Endothelial cell of umbilical vein (primary cell): ENCODE measurements at regions not wholly inside any gene's neighbourhood (a gene's known extent, or its start where the extent isn't known, plus 50 kb on each side); places are given as distances from the start of the nearest gene placed in this dataset.
"Not testable (repeated sequence)": the region's sequence is repeated elsewhere in the genome, so short reads cannot be mapped to it uniquely, and the experiment has no call there.

Source experiments
- BruUV-seq: library from RNA; stranded (reverse); fragments of 400-500 nt; replicated peaks from 2 replicates; lab custom pipeline; 2021; lab: Mats Ljungman, UMichigan
- CTCF ChIA-PET: fragments of 300-600, 350-600 bp; sonication (Branson Sonifier 250); formaldehyde crosslinking; loops from one replicate; lab custom pipeline; 2021; ENCODE audit warnings: antibody characterized with exemption, inconsistent platforms; lab: Charles Lee
- POLR2A ChIA-PET: fragments of 300-600, 350-600 bp; sonication (Branson Sonifier 250); formaldehyde crosslinking; loops from one replicate; lab custom pipeline; 2021; ENCODE audit warnings: antibody characterized with exemption, inconsistent platforms; lab: Charles Lee
- DNase-seq: peaks from one replicate; pipeline ENCODE4 v3.0.0-alpha.2; 2011; ENCODE audit warnings: low read depth, low spot score
- FAIRE-seq: peaks from 2 replicates; lab custom pipeline; 2011; peaks lifted over from hg19 to GRCh38; lab: Jason Lieb, UNC
- H2AFZ ChIP-seq: 2 replicates; pipeline ENCODE4 v1.6.0; 2012; ENCODE audit warnings: low read depth, low read length, control low read depth, inconsistent platforms
- H3K27ac ChIP-seq: 2 replicates; pipeline ENCODE4 v1.5.1; 2011; ENCODE audit warnings: low read depth, mild to moderate bottlenecking, control low read depth, low read length, moderate library complexity; ENCODE audit not compliant: insufficient read depth
- H3K27me3 ChIP-seq, 2 experiments: 2 replicates each; pipeline versions ENCODE4 v1.6.0 to v1.6.1; 2011; ENCODE audit warnings: low read length in 2 of 2, mixed read lengths in 1 of 2; ENCODE audit not compliant: control insufficient read depth in 2 of 2, insufficient read depth in 2 of 2
- H3K36me3 ChIP-seq, 2 experiments: 2 replicates in 1 of 2; 3 replicates in 1 of 2; pipeline ENCODE4 v1.5.1; 2011; ENCODE audit warnings: low read length in 2 of 2, mild to moderate bottlenecking in 1 of 2, moderate library complexity in 1 of 2; ENCODE audit not compliant: control insufficient read depth in 2 of 2, insufficient read depth in 2 of 2; ENCODE audit errors: extremely low read depth in 1 of 2
- H3K4me1 ChIP-seq: 3 replicates; pipeline ENCODE4 v1.5.1; 2011; ENCODE audit warnings: mild to moderate bottlenecking, low read length; ENCODE audit not compliant: control insufficient read depth, insufficient read depth; ENCODE audit errors: extremely low read depth
- H3K4me2 ChIP-seq: 2 replicates; pipeline ENCODE4 v1.6.1; 2011; ENCODE audit warnings: low read length, control low read depth, mixed read lengths; ENCODE audit not compliant: insufficient read depth
- H3K4me3 ChIP-seq, 3 experiments: fragments of 200-600 bp in 1 of 3; sonication (generic), shearing (Covaris generic) in 1 of 3; replicated peaks in 1 of 3; 2 replicates each; pipeline ENCODE4 v1.5.1; 2011 to 2016; ENCODE audit warnings: control low read depth in 3 of 3, low read length in 3 of 3, mild to moderate bottlenecking in 2 of 3, inconsistent platforms in 1 of 3, low read depth in 1 of 3, moderate library complexity in 1 of 3; ENCODE audit not compliant: insufficient read depth in 1 of 3
- H3K79me2 ChIP-seq: 2 replicates; pipeline ENCODE4 v1.6.0; 2012; ENCODE audit warnings: low read length, inconsistent platforms; ENCODE audit not compliant: control insufficient read depth, insufficient read depth
- H3K9ac ChIP-seq: replicated peaks from 2 replicates; pipeline ENCODE3; 2011; ENCODE audit warnings: low read length, control low read depth; ENCODE audit not compliant: insufficient read depth; ENCODE audit errors: extremely low read depth
- H3K9me1 ChIP-seq: replicated peaks from 3 replicates; pipeline ENCODE4 v1.6.0; 2011; ENCODE audit warnings: mild to moderate bottlenecking, low read length; ENCODE audit not compliant: control insufficient read depth, insufficient read depth; ENCODE audit errors: extremely low read depth
- H3K9me3 ChIP-seq: replicated peaks from 2 replicates; pipeline ENCODE4 v1.5.1; 2012; ENCODE audit warnings: low read length, inconsistent platforms; ENCODE audit not compliant: control insufficient read depth, insufficient read depth
- H4K20me1 ChIP-seq: replicated peaks from 2 replicates; pipeline ENCODE3; 2011; ENCODE audit warnings: mild to moderate bottlenecking, low read length; ENCODE audit not compliant: control insufficient read depth, insufficient read depth; ENCODE audit errors: extremely low read depth
- EZH2 ChIP-seq: IDR thresholded peaks from 2 replicates; pipeline ENCODE4 v1.6.1; 2012; ENCODE audit warnings: borderline replicate concordance, low read depth, mild to moderate bottlenecking, moderate library complexity, low read length, inconsistent platforms; ENCODE audit not compliant: severe bottlenecking
- FOS ChIP-seq: IDR thresholded peaks from 2 replicates; pipeline ENCODE4 v1.6.1; 2011; ENCODE audit warnings: mild to moderate bottlenecking, low read length, moderate library complexity, borderline replicate concordance; ENCODE audit not compliant: insufficient read depth
- GATA2 ChIP-seq: IDR thresholded peaks from 2 replicates; pipeline ENCODE4 v1.7.0; 2011; ENCODE audit warnings: low read depth, mild to moderate bottlenecking, moderate library complexity, mixed read lengths, low read length; ENCODE audit not compliant: insufficient read length, insufficient read depth
- JUN ChIP-seq: IDR thresholded peaks from 2 replicates; pipeline ENCODE4 v1.6.1; 2011; ENCODE audit warnings: borderline replicate concordance, low read depth; ENCODE audit not compliant: insufficient read length, insufficient read depth
- MYC ChIP-seq: IDR thresholded peaks from one replicate; pipeline ENCODE4 v1.6.1; 2011; ENCODE audit warnings: mild to moderate bottlenecking, low read depth, low read length
- POLR2A ChIP-seq: IDR thresholded peaks from 2 replicates; pipeline ENCODE4 v1.6.1; 2012; ENCODE audit warnings: low read depth, mild to moderate bottlenecking, control low read depth, low read length
- POLR2AphosphoS5 ChIP-seq: IDR thresholded peaks from 2 replicates; pipeline ENCODE4 v1.6.1; 2012; ENCODE audit warnings: low read depth, mild to moderate bottlenecking, control low read depth, low read length, moderate library complexity; ENCODE audit not compliant: insufficient read depth
- dilution Hi-C: fragments of 300-500 bp; cut with MboI; formaldehyde crosslinking; loops from one replicate; pipeline ENCODE4 v1.15.0; 2019; ENCODE audit warnings: low sequenced_read_pairs; ENCODE audit not compliant: extremely low pct_ligation_motif_present
- intact Hi-C: fragments of 100-400 bp; cut with micrococcal nuclease; formaldehyde crosslinking; loops from one replicate; pipeline ENCODE4 v1.10.0; 2022
- TF ChIP-seq, protein P1 (sequence below): IDR thresholded peaks from 2 replicates; pipeline ENCODE4 v1.6.1; 2011; ENCODE audit not compliant: insufficient read depth, insufficient read length
- TF ChIP-seq, protein P2 (sequence below), 2 donors: IDR thresholded peaks; 1 replicate in 1 of 2; 2 replicates in 1 of 2; pipeline ENCODE4 v1.5.1; 2011; ENCODE audit warnings: low read length in 2 of 2, mild to moderate bottlenecking in 2 of 2, moderate library complexity in 2 of 2, control low read depth in 1 of 2, inconsistent platforms in 1 of 2, low read depth in 1 of 2; ENCODE audit not compliant: insufficient read depth in 1 of 2; ENCODE audit errors: extremely low read depth in 1 of 2

DNA sequence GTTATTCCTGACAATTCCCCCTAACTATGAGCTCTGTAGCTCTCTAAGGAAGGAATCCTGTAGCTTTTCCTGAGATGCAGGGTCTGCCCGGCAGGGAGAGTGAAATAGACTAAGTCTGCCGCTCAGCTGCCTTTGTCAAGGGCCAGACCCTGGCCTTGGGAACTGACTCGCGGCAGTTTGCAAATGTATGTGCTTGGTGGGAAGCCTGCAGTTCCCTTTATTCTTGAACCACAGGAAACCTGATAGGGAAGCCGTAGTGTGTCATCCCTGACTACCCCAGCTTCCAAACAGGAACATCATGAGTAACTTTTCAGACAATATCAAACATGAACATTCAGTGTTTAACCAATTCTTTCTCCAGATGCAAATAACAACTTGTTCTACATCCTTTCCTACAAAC, 78.7 kb upstream of the IFNGR1 start:
- Histone ChIP-seq H3K4me2 (peak overlapping the region; percentile 49), H3K9me3 (no peaks in the 10 kb centered on the region), H3K9me1 (no peaks in the 10 kb centered on the region), H2AFZ (peak overlapping the region; percentile 77), H3K36me3 (no peaks in the 10 kb centered on the region), H3K27ac (peak overlapping the region; percentile 58), H3K27me3 (no peaks in the 10 kb centered on the region), H4K20me1 (no peaks in the 10 kb centered on the region), H3K4me1 (peaks cover 11% of the 10 kb centered on the region), H3K4me3 (no peak overlapping the region), H3K9ac (peak overlapping the region; percentile 37), H3K79me2 (no peaks in the 10 kb centered on the region)
- dilution Hi-C loops (no loop called here), intact Hi-C loops (no loop called here)
- TF ChIP-seq JUN (peak; percentile 44), FOS (peak; percentile 75), MYC (no peak), EZH2 (no peak), POLR2A (no peak), POLR2AphosphoS5 (peak; percentile 25), GATA2 (peak; percentile 58)
- TF ChIP-seq, protein P1, sequence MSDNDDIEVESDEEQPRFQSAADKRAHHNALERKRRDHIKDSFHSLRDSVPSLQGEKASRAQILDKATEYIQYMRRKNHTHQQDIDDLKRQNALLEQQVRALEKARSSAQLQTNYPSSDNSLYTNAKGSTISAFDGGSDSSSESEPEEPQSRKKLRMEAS, result no peak
- TF ChIP-seq, protein P2, sequence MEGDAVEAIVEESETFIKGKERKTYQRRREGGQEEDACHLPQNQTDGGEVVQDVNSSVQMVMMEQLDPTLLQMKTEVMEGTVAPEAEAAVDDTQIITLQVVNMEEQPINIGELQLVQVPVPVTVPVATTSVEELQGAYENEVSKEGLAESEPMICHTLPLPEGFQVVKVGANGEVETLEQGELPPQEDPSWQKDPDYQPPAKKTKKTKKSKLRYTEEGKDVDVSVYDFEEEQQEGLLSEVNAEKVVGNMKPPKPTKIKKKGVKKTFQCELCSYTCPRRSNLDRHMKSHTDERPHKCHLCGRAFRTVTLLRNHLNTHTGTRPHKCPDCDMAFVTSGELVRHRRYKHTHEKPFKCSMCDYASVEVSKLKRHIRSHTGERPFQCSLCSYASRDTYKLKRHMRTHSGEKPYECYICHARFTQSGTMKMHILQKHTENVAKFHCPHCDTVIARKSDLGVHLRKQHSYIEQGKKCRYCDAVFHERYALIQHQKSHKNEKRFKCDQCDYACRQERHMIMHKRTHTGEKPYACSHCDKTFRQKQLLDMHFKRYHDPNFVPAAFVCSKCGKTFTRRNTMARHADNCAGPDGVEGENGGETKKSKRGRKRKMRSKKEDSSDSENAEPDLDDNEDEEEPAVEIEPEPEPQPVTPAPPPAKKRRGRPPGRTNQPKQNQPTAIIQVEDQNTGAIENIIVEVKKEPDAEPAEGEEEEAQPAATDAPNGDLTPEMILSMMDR (IDR thresholded peaks at IDR 0.05; ENCODE audit: extremely low read depth in 1 of 2, insufficient read depth in 1 of 2, low read depth in 1 of 2, low read length in 2 of 2), result no peak
- DNase-seq (peak; percentile 82), FAIRE-seq (peak; percentile 84)
- no TSS peak for BruUV-seq
- ChIA-PET CTCF (interaction anchor here (0.9 to 1.9 kb wide), 8 partner anchors 10 to 204 kb away, joined by 3 to 20 read pairs (median 4); no protein-coding TSS in a partner anchor), POLR2A (no interaction called here)

DNA sequence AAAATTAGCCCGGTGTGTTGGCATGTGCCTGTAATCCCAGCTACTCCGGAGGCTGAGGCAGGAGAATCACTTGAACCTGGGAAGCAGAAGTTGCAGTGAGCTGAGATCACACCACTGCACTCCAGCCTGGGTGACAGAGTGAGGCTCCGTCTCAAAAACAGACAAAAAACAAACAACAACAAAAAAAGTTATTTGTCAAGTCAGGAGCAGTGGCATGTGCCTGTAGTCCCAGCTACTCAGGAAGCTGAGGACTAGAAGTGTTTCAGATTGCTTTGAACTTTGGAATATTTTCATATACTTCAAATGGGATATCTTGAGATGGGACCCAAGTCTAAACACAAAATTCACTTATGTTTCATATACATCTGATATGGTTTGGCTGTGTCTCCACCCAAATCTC, 73.1 kb upstream of the IFNGR1 start:
- H3K9me1 ChIP-seq, H4K20me1 ChIP-seq, H3K4me1 ChIP-seq, BruUV-seq, H3K9me3 ChIP-seq, H3K9ac ChIP-seq, dilution Hi-C loops, FAIRE-seq, H2AFZ ChIP-seq, H3K36me3 ChIP-seq, DNase-seq, H3K4me3 ChIP-seq, H3K27me3 ChIP-seq, H3K4me2 ChIP-seq, H3K27ac ChIP-seq, H3K79me2 ChIP-seq, POLR2A ChIA-PET, intact Hi-C loops: not testable (repeated sequence)
- CTCF ChIA-PET, result interaction anchor here (1.4 kb wide), 2 partner anchors 22 to 198 kb away, joined by 3 to 4 read pairs; no protein-coding TSS in a partner anchor
